ENCODE measurements at regions not wholly inside any gene's neighbourhood (a gene's known extent, or its start where the extent isn't known, plus 50 kb on each side); places are given as distances from the start of the nearest gene placed in this dataset.

GRCh38 chr3:132248490-132248889, 68.7 kb upstream of the ACP3 start:
- TF ChIP-seq SUZ12 (IDR thresholded peaks at IDR 0.05; ENCODE audit: extremely low read depth, insufficient read depth, insufficient read length), result no peak
- no peak for TF ChIP-seq YY1 (IDR thresholded peaks at IDR 0.05; ENCODE audit: insufficient read depth, insufficient read length)

All from NT2/D1 (cell line).